K562 (cell line): ENCODE measurements at regions not wholly inside any gene's neighbourhood (a gene's known extent, or its start where the extent isn't known, plus 50 kb on each side); places are given as distances from the start of the nearest gene placed in this dataset.

Experiments used
- MAFF ChIP-seq: IDR thresholded peaks from 2 replicates; pipeline ENCODE4 v1.6.1; 2012; ENCODE audit warnings: low read length, improper control_type of control experiment
- MED1 ChIP-seq: sonication (generic); formaldehyde crosslinking; IDR thresholded peaks from 2 replicates; pipeline ENCODE4 v1.8.1; 2023; ENCODE audit warnings: missing genetic modification reagents, borderline replicate concordance
- RAD21 ChIP-seq, 2 experiments: fragments of 250-450 bp in 1 of 2; fragments of 450-650 bp in 1 of 2; sonication (Bioruptor Pico) in 1 of 2; formaldehyde crosslinking in 1 of 2; IDR thresholded peaks in 1 of 2; conservative IDR thresholded peaks in 1 of 2; 2 replicates each; pipeline versions ENCODE4 v1.4.0 to v1.8.0; 2020 to 2022; ENCODE audit warnings: mild to moderate bottlenecking in 2 of 2, moderate library complexity in 1 of 2
- TF ChIP-seq, protein P1 (sequence below), 2 experiments: fragments of 450-650 bp; formaldehyde crosslinking in 1 of 2; IDR thresholded peaks; 2 replicates each; pipeline versions ENCODE4 v1.4.0 to v1.6.1; 2014 to 2020; ENCODE audit warnings: mild to moderate bottlenecking in 2 of 2, borderline replicate concordance in 1 of 2, low read depth in 1 of 2
- TF ChIP-seq, protein P2 (sequence below), 3 experiments: fragments of 200-800 bp in 1 of 3; sonication (Bioruptor generic) in 1 of 3; sonication (generic) in 1 of 3; formaldehyde crosslinking in 1 of 3; IDR thresholded peaks; 2 replicates each; pipeline versions ENCODE4 v1.6.1 to v1.8.0; 2016 to 2022; ENCODE audit warnings: mild to moderate bottlenecking in 2 of 3, missing compliant biosample characterization in 2 of 3, missing genetic modification characterization in 2 of 3, missing genetic modification reagents in 1 of 3
- TF ChIP-seq, protein P3 (sequence below): sonication (generic); formaldehyde crosslinking; IDR thresholded peaks from 2 replicates; pipeline ENCODE4 v1.8.0; 2023; ENCODE audit warnings: mild to moderate bottlenecking, missing genetic modification reagents

DNA sequence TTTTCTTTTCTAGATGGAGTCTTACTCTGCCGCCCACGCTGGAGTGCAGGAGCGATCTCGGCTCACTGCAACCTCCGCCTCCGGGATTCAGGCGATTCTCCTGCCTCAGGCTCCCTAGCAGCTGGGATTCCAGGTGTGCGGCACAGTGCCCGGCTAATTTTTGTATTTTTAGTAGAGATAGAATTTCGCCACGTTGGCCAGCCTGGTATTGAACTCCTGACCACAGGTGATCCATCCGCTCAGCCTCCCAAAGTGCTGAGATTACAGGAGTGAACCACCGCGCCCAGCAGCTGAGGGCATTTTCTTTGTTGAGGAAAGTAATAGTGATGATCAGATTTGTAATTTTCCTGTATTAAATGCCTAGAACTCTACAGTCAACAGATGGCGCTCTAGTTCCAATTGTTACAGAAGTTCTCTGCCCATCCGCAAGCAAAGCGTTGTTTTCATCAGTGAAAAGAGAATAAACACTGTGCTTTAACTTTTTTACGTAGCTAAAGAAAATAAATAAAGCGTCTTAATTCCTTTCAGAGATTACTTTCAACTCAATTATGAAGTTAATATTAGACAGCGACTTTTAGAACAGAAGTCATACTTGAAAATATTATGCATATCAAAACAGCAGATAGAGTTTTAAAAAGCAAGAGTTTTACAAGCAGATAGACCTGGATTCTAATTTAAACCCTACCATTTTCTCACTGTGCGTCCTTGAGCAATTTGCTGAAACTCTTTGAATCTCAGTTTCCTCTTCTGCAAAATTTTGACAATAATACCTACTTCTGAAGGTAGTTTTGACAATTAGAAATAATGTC, 335.1 kb downstream of the DUSP6 start (continued):
- TF ChIP-seq, protein P1, sequence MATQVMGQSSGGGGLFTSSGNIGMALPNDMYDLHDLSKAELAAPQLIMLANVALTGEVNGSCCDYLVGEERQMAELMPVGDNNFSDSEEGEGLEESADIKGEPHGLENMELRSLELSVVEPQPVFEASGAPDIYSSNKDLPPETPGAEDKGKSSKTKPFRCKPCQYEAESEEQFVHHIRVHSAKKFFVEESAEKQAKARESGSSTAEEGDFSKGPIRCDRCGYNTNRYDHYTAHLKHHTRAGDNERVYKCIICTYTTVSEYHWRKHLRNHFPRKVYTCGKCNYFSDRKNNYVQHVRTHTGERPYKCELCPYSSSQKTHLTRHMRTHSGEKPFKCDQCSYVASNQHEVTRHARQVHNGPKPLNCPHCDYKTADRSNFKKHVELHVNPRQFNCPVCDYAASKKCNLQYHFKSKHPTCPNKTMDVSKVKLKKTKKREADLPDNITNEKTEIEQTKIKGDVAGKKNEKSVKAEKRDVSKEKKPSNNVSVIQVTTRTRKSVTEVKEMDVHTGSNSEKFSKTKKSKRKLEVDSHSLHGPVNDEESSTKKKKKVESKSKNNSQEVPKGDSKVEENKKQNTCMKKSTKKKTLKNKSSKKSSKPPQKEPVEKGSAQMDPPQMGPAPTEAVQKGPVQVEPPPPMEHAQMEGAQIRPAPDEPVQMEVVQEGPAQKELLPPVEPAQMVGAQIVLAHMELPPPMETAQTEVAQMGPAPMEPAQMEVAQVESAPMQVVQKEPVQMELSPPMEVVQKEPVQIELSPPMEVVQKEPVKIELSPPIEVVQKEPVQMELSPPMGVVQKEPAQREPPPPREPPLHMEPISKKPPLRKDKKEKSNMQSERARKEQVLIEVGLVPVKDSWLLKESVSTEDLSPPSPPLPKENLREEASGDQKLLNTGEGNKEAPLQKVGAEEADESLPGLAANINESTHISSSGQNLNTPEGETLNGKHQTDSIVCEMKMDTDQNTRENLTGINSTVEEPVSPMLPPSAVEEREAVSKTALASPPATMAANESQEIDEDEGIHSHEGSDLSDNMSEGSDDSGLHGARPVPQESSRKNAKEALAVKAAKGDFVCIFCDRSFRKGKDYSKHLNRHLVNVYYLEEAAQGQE (IDR thresholded peaks at IDR 0.05; ENCODE audit: borderline replicate concordance): peak; percentile 55; the same call in 1 of the 2 replicates
- TF ChIP-seq, protein P1 (CRISPR knock-in tag; IDR thresholded peaks at IDR 0.05; ENCODE audit: low read depth): no peak
- TF ChIP-seq RAD21 (CRISPR knock-in tag; conservative IDR thresholded peaks at IDR 0.05 in 1 of 2, IDR thresholded peaks at IDR 0.05 in 1 of 2): peak; percentile 89
- TF ChIP-seq, protein P2, sequence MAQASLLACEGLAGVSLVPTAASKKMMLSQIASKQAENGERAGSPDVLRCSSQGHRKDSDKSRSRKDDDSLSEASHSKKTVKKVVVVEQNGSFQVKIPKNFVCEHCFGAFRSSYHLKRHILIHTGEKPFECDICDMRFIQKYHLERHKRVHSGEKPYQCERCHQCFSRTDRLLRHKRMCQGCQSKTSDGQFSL (CRISPR knock-in tag; IDR thresholded peaks at IDR 0.05): no peak
- TF ChIP-seq, protein P2 (tag; IDR thresholded peaks at IDR 0.05): no peak
- TF ChIP-seq MED1 (CRISPR knock-in tag): no peak
- TF ChIP-seq MAFF: no peak
- TF ChIP-seq, protein P3, sequence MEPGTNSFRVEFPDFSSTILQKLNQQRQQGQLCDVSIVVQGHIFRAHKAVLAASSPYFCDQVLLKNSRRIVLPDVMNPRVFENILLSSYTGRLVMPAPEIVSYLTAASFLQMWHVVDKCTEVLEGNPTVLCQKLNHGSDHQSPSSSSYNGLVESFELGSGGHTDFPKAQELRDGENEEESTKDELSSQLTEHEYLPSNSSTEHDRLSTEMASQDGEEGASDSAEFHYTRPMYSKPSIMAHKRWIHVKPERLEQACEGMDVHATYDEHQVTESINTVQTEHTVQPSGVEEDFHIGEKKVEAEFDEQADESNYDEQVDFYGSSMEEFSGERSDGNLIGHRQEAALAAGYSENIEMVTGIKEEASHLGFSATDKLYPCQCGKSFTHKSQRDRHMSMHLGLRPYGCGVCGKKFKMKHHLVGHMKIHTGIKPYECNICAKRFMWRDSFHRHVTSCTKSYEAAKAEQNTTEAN (CRISPR knock-in tag): no peak
